ENCODE measurements at regions not wholly inside any gene's neighbourhood (a gene's known extent, or its start where the extent isn't known, plus 50 kb on each side); places are given as distances from the start of the nearest gene placed in this dataset.

- no peak for ATAC-seq
- TF ChIP-seq SNAI2 (CRISPR knock-in tag; IDR thresholded peaks at IDR 0.05) (no peak), TSHZ2 (CRISPR knock-in tag; IDR thresholded peaks at IDR 0.05) (no peak), PATZ1 (CRISPR knock-in tag; IDR thresholded peaks at IDR 0.05; ENCODE audit: borderline replicate concordance) (no peak), GLIS3 (CRISPR knock-in tag; IDR thresholded peaks at IDR 0.05) (no peak), CSRNP3 (CRISPR knock-in tag; IDR thresholded peaks at IDR 0.05) (no peak), TCF4 (CRISPR knock-in tag; IDR thresholded peaks at IDR 0.05; ENCODE audit: borderline replicate concordance) (no peak), ZC3H10 (CRISPR knock-in tag; IDR thresholded peaks at IDR 0.05) (no peak), CSDC2 (CRISPR knock-in tag; IDR thresholded peaks at IDR 0.05) (no peak), BACH2 (CRISPR knock-in tag; IDR thresholded peaks at IDR 0.05; ENCODE audit: borderline replicate concordance) (no peak), ZNF8 (CRISPR knock-in tag; IDR thresholded peaks at IDR 0.05) (no peak), OSR1 (CRISPR knock-in tag; IDR thresholded peaks at IDR 0.05) (no peak), ESRRG (CRISPR knock-in tag; IDR thresholded peaks at IDR 0.05) (no peak), ZNF565 (CRISPR knock-in tag; conservative IDR thresholded peaks at IDR 0.05; ENCODE audit: low read depth) (no peak)
These were observed 55.1 kb upstream of the SLC25A26 start for GRCh38 chr3:66165660-66166059.

- ATAC-seq, result no peak
These were observed 56.6 kb upstream of the SLC25A26 start for GRCh38 chr3:66164155-66164554.

GRCh38 chr3:66163222-66163621 lies 57.6 kb upstream of the SLC25A26 start:
- no peak for ATAC-seq
- TF ChIP-seq ZFP3 (CRISPR knock-in tag; IDR thresholded peaks at IDR 0.05) (no peak), ESRRG (CRISPR knock-in tag; IDR thresholded peaks at IDR 0.05) (no peak), POU6F1 (CRISPR knock-in tag; IDR thresholded peaks at IDR 0.05; ENCODE audit: borderline replicate concordance, low read depth) (no peak), PPARA (CRISPR knock-in tag; IDR thresholded peaks at IDR 0.05; ENCODE audit: borderline replicate concordance) (no peak), RARB (CRISPR knock-in tag; IDR thresholded peaks at IDR 0.05) (no peak), CREB5 (CRISPR knock-in tag; IDR thresholded peaks at IDR 0.05; ENCODE audit: low read depth) (no peak), BACH2 (CRISPR knock-in tag; IDR thresholded peaks at IDR 0.05; ENCODE audit: borderline replicate concordance) (no peak), ZC3H10 (CRISPR knock-in tag; IDR thresholded peaks at IDR 0.05) (no peak), ARNTL (CRISPR knock-in tag; IDR thresholded peaks at IDR 0.05; ENCODE audit: borderline replicate concordance, low read depth) (no peak), TSHZ2 (CRISPR knock-in tag; IDR thresholded peaks at IDR 0.05) (no peak), ZFP30 (CRISPR knock-in tag; IDR thresholded peaks at IDR 0.05) (no peak), TCF4 (CRISPR knock-in tag; IDR thresholded peaks at IDR 0.05; ENCODE audit: borderline replicate concordance) (no peak), ZNF70 (CRISPR knock-in tag; IDR thresholded peaks at IDR 0.05) (no peak)

More at GRCh38 chr3:66164155-66164554, 56.6 kb upstream of the SLC25A26 start:
- TF ChIP-seq RARB (CRISPR knock-in tag; IDR thresholded peaks at IDR 0.05) (no peak), PPARA (CRISPR knock-in tag; IDR thresholded peaks at IDR 0.05; ENCODE audit: borderline replicate concordance) (no peak), ESRRG (CRISPR knock-in tag; IDR thresholded peaks at IDR 0.05) (no peak), ZFP30 (CRISPR knock-in tag; IDR thresholded peaks at IDR 0.05) (no peak), CSRNP3 (CRISPR knock-in tag; IDR thresholded peaks at IDR 0.05) (no peak), OSR1 (CRISPR knock-in tag; IDR thresholded peaks at IDR 0.05) (no peak), ZNF70 (CRISPR knock-in tag; IDR thresholded peaks at IDR 0.05) (no peak)
